Adrenal gland (tissue), 9 donors: ENCODE measurements at regions not wholly inside any gene's neighbourhood (a gene's known extent, or its start where the extent isn't known, plus 50 kb on each side); places are given as distances from the start of the nearest gene placed in this dataset.

Experiments used
- DNase-seq, 7 donors: peaks; one replicate each; pipeline ENCODE4 v3.0.0-alpha.2; 2019 to 2020
- H3K27ac ChIP-seq, 5 donors: fragments of 200-600 bp; sonication (generic) in 4 of 5; 1 replicate in 3 of 5; 2 replicates in 2 of 5; pipeline versions ENCODE4 v1.5.1 to v1.8.0; 2016 to 2020; ENCODE audit warnings: mild to moderate bottlenecking in 1 of 5
- H3K27me3 ChIP-seq: fragments of 200-600 bp; 2 replicates; pipeline ENCODE4 v1.8.0; 2021
- H3K36me3 ChIP-seq, 2 donors: fragments of 200-600 bp; replicated peaks in 1 of 2; 1 replicate in 1 of 2; 2 replicates in 1 of 2; pipeline versions ENCODE4 v1.5.1 to v1.8.0; 2018 to 2022
- H3K4me1 ChIP-seq, 2 donors: fragments of 200-600 bp; replicated peaks in 1 of 2; 1 replicate in 1 of 2; 2 replicates in 1 of 2; pipeline versions ENCODE4 v1.5.1 to v1.8.0; 2018 to 2021
- H3K4me3 ChIP-seq, 4 donors: fragments of 200-600 bp; sonication (generic) in 3 of 4; one replicate each; pipeline ENCODE4 v1.5.1; 2016 to 2018
- H3K9me3 ChIP-seq, 3 donors: fragments of 200-600 bp; sonication (generic) in 1 of 3; replicated peaks in 1 of 3; 1 replicate in 2 of 3; 2 replicates in 1 of 3; pipeline versions ENCODE4 v1.5.1 to v1.8.0; 2016 to 2021
- POLR2A ChIP-seq, 2 donors: fragments of 450-650 bp; IDR thresholded peaks; one replicate each; pipeline ENCODE4 v1.6.1; 2017; ENCODE audit warnings: antibody characterized with exemption in 2 of 2, mild to moderate bottlenecking in 2 of 2, moderate library complexity in 1 of 2
- WGBS, 4 donors: extraction: QIAGEN DNeasy Blood & Tissue Kit in 2 of 4; methylation state at CpG; one replicate each; pipeline versions ENCODE4 v1.1.5 to v1.1.7; 2013 to 2017; 5-methylcytosine and 5-hydroxymethylcytosine counted together
- intact Hi-C, 2 donors: fragments of 100-400 bp; cut with DNase I; formaldehyde crosslinking; loops; one replicate each; pipeline versions ENCODE4 v1.14.1 to v1.15.0; 2022 to 2023
- TF ChIP-seq, protein P1 (sequence below), 6 experiments: fragments of 450-650 bp in 4 of 6; fragments of 200-600 bp in 2 of 6; sonication (generic) in 1 of 6; IDR thresholded peaks; 1 replicate in 5 of 6; 2 replicates in 1 of 6; pipeline versions ENCODE4 v1.5.1 to v1.8.0; 2016 to 2021; ENCODE audit warnings: antibody characterized with exemption in 6 of 6, mild to moderate bottlenecking in 2 of 6, moderate library complexity in 1 of 6
- donor health status: healthy with polysubstance abuse.
- donor health status: Bipolar disorder and iron deficiency.
- donor health status: DM: yes; HTN: yes; CAD: no.
- donor health status: DM: no; HTN: no; CAD: no.
- donor health status: DM: no; HTN: no; CAD: no.

DNA sequence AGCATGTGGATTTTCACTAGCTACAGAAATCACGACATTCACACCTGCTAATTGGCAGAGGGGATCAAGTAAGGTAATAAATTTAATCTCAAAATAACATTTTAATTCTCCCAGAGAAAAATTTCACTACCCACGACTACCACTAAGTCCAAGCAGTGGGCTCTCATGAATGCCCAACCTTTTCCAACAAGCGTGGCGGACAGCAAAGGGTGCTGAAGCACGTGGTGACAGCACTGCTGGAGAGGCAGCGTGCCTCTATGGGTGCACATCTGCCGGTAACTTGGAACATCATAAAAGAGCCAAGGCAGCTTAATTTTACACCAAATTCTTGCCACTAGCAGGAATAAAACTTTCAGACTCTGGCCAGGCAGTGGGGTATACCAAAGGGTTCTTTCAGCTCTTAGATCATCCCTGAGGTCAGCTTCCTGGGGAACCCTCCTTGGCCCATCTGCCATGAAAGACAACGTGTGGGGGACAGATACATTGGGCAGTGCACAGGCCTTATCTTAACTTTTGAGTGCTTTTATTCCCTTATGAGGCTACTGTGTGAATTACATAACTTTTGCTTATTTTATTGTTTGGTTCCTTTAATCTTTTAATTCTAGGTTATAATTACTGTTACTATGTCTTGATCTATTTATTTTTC, 206.7 kb upstream of the KCTD7 start:
- Histone ChIP-seq H3K4me3 (no peak overlapping the region), H3K36me3 (no peaks in the 10 kb centered on the region), H3K4me1 (no peaks in the 10 kb centered on the region), H3K27ac (no peak overlapping the region), H3K9me3 (no peaks in the 10 kb centered on the region), H3K27me3 (no peaks in the 10 kb centered on the region)
- intact Hi-C loops, result loop anchor here in 1 of 2 donors (10.0 kb wide), 1 partner anchor 73 kb away; no protein-coding TSS in a partner anchor
- no peak for DNase-seq
- 83 to 89% (median 86%) methylated on average over 8 of the region's 8 CpGs for WGBS, 4 donors
- TF ChIP-seq, protein P1, sequence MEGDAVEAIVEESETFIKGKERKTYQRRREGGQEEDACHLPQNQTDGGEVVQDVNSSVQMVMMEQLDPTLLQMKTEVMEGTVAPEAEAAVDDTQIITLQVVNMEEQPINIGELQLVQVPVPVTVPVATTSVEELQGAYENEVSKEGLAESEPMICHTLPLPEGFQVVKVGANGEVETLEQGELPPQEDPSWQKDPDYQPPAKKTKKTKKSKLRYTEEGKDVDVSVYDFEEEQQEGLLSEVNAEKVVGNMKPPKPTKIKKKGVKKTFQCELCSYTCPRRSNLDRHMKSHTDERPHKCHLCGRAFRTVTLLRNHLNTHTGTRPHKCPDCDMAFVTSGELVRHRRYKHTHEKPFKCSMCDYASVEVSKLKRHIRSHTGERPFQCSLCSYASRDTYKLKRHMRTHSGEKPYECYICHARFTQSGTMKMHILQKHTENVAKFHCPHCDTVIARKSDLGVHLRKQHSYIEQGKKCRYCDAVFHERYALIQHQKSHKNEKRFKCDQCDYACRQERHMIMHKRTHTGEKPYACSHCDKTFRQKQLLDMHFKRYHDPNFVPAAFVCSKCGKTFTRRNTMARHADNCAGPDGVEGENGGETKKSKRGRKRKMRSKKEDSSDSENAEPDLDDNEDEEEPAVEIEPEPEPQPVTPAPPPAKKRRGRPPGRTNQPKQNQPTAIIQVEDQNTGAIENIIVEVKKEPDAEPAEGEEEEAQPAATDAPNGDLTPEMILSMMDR (IDR thresholded peaks at IDR 0.05), result no peak
- TF ChIP-seq POLR2A (IDR thresholded peaks at IDR 0.05), result no peak

- DNase-seq, result no peak
- no peaks in the 10 kb centered on the region for H3K9me3 ChIP-seq
- no peak overlapping the region for H3K27ac ChIP-seq
- H3K4me3 ChIP-seq, result no peak overlapping the region
- peaks cover 11 to 17% of the 10 kb centered on the region in 2 donors for H3K4me1 ChIP-seq
- no peaks in the 10 kb centered on the region for H3K27me3 ChIP-seq
- 90 to 95% (median 91%) methylated on average over 7 of the region's 7 CpGs for WGBS, 4 donors
- intact Hi-C loops, result loop anchor here in 1 of 2 donors (10.0 kb wide), 1 partner anchor 71 kb away; no protein-coding TSS in a partner anchor
- H3K36me3 ChIP-seq, result no peaks in the 10 kb centered on the region
- TF ChIP-seq, protein P1 (IDR thresholded peaks at IDR 0.05), result no peak
- TF ChIP-seq POLR2A (IDR thresholded peaks at IDR 0.05), result no peak
Measured at GRCh38 chr7:66423729-66424128, 205.0 kb upstream of the KCTD7 start.

- Histone ChIP-seq H3K36me3 (no peaks in the 10 kb centered on the region), H3K27ac (no peak overlapping the region), H3K9me3 (no peaks in the 10 kb centered on the region), H3K27me3 (no peaks in the 10 kb centered on the region), H3K4me1 (peaks cover 25 to 31% of the 10 kb centered on the region in 2 donors), H3K4me3 (no peak overlapping the region)
- intact Hi-C loops, result loop anchor here in 1 of 2 donors (10.0 kb wide), 1 partner anchor 68 kb away; no protein-coding TSS in a partner anchor
- TF ChIP-seq POLR2A (IDR thresholded peaks at IDR 0.05), result no peak
- TF ChIP-seq, protein P1 (IDR thresholded peaks at IDR 0.05), result no peak
- 92 to 99% (median 97%) methylated on average over 6 of the region's 6 CpGs for WGBS, 4 donors
- no peak for DNase-seq
Measured at GRCh38 chr7:66426332-66426731, 202.3 kb upstream of the KCTD7 start.

DNA sequence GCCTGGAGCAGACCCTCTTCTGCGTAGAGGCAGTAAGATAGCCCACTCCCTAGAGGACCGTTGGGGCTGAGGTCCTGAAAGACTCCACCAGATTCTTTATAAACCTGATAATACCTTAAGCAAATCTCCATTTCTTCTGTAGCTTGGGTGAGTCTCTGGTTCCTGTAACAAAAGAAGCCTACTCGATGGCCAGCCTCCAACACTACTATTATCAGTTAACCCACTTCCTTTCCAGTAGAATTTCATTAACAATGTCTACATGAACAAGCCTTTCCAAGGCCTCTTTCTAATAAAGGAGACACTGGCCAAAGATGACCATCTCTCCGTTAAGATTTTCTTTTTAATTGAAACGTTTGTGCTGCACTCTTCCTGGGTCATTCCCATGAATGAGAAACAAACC, 201.7 kb upstream of the KCTD7 start:
- Histone ChIP-seq H3K27ac (no peak overlapping the region), H3K27me3 (no peaks in the 10 kb centered on the region), H3K4me3 (no peak overlapping the region), H3K4me1 (peaks cover 25 to 31% of the 10 kb centered on the region in 2 donors), H3K36me3 (no peaks in the 10 kb centered on the region), H3K9me3 (no peaks in the 10 kb centered on the region)
- 76 to 84% (median 80%) methylated on average over 5 of the region's 5 CpGs for WGBS, 4 donors
- TF ChIP-seq, protein P1 (IDR thresholded peaks at IDR 0.05), result no peak
- TF ChIP-seq POLR2A (IDR thresholded peaks at IDR 0.05), result no peak
- intact Hi-C loops, result loop anchor here in 1 of 2 donors (10.0 kb wide), 1 partner anchor 68 kb away; no protein-coding TSS in a partner anchor
- DNase-seq, result no peak
